H1 (cell line): ENCODE measurements at regions not wholly inside any gene's neighbourhood (a gene's known extent, or its start where the extent isn't known, plus 50 kb on each side); places are given as distances from the start of the nearest gene placed in this dataset.

Source experiments
- CTCF ChIA-PET: fragments of 300-600 bp; sonication (Branson Sonifier 250); formaldehyde crosslinking; loops from one replicate; lab custom pipeline; 2021; ENCODE audit not compliant: partially characterized antibody; lab: Charles Lee
- POLR2A ChIA-PET: fragments of 300-600 bp; sonication (Branson Sonifier 250); formaldehyde crosslinking; loops from one replicate; lab custom pipeline; 2021; ENCODE audit warnings: inconsistent platforms; ENCODE audit not compliant: partially characterized antibody; lab: Charles Lee
- DNase-seq, 2 experiments: peaks; one replicate each; pipeline versions ENCODE4 v3.0.0 to v3.0.0-alpha.2; 2010 to 2022; ENCODE audit warnings: low spot score in 2 of 2, low read depth in 1 of 2, mixed read lengths in 1 of 2
- FAIRE-seq: peaks from 2 replicates; lab custom pipeline; 2011; peaks lifted over from hg19 to GRCh38; lab: Jason Lieb, UNC
- H2AFZ ChIP-seq: 2 replicates; pipeline ENCODE4 v1.8.1; 2012; ENCODE audit warnings: low read length, inconsistent platforms
- H2AK5ac ChIP-seq: 2 replicates; pipeline ENCODE4 v1.6.1; 2013; ENCODE audit warnings: low read depth, low read length
- H2BK120ac ChIP-seq: replicated peaks from 2 replicates; pipeline ENCODE3; 2013; ENCODE audit warnings: low read depth, low read length, inconsistent platforms
- H2BK12ac ChIP-seq: 2 replicates; pipeline ENCODE4 v1.6.1; 2013; ENCODE audit warnings: low read depth, low read length
- H2BK15ac ChIP-seq: 2 replicates; pipeline ENCODE4 v1.6.1; 2013; ENCODE audit warnings: low read length
- H2BK20ac ChIP-seq: 2 replicates; pipeline ENCODE4 v1.6.1; 2013; ENCODE audit warnings: low read length
- H2BK5ac ChIP-seq: 2 replicates; pipeline ENCODE4 v1.6.1; 2013; ENCODE audit warnings: low read depth, low read length
- H3K14ac ChIP-seq: 2 replicates; pipeline ENCODE4 v1.6.1; 2013; ENCODE audit warnings: inconsistent platforms; ENCODE audit not compliant: insufficient read length
- H3K18ac ChIP-seq: 2 replicates; pipeline ENCODE4 v1.6.1; 2013; ENCODE audit warnings: low read length; ENCODE audit errors: extremely low read depth
- H3K23ac ChIP-seq: 2 replicates; pipeline ENCODE4 v1.6.1; 2013; ENCODE audit warnings: inconsistent platforms; ENCODE audit not compliant: insufficient read length
- H3K23me2 ChIP-seq: 2 replicates; pipeline ENCODE4 v1.6.1; 2013; ENCODE audit warnings: low read depth, low read length
- H3K27ac ChIP-seq: 2 replicates; pipeline ENCODE4 v1.6.1; 2011; ENCODE audit warnings: low read depth, low read length, inconsistent platforms
- H3K27me3 ChIP-seq, 4 experiments: replicated peaks in 1 of 4; 1 replicate in 1 of 4; 2 replicates in 3 of 4; pipeline versions ENCODE4 v1.6.1 to v1.8.1; 2011 to 2013; ENCODE audit warnings: low read length in 3 of 4, mild to moderate bottlenecking in 3 of 4, inconsistent platforms in 2 of 4, mixed read lengths in 2 of 4, moderate library complexity in 1 of 4; ENCODE audit not compliant: control insufficient read depth in 3 of 4, insufficient read depth in 3 of 4; ENCODE audit errors: extremely low read depth in 1 of 4
- H3K36me3 ChIP-seq, 4 experiments: 2 replicates each; pipeline versions ENCODE4 v1.6.1 to v1.8.1; 2011 to 2013; ENCODE audit warnings: mild to moderate bottlenecking in 4 of 4, low read length in 3 of 4, moderate library complexity in 2 of 4, control low read depth in 1 of 4, inconsistent platforms in 1 of 4; ENCODE audit not compliant: insufficient read depth in 4 of 4, control insufficient read depth in 2 of 4
- H3K4ac ChIP-seq: replicated peaks from 2 replicates; pipeline ENCODE3; 2013; ENCODE audit warnings: low read length, low read depth, mixed read lengths, inconsistent platforms; ENCODE audit not compliant: insufficient read length
- H3K4me1 ChIP-seq, 4 experiments: replicated peaks in 1 of 4; 1 replicate in 1 of 4; 2 replicates in 3 of 4; pipeline versions ENCODE4 v1.6.1 to v1.8.1; 2011 to 2013; ENCODE audit warnings: low read length in 3 of 4, inconsistent platforms in 2 of 4, mixed read lengths in 1 of 4; ENCODE audit not compliant: insufficient read depth in 4 of 4, control insufficient read depth in 3 of 4
- H3K4me2 ChIP-seq, 2 experiments: 2 replicates each; pipeline versions ENCODE4 v1.6.1 to v1.8.1; 2011 to 2013; ENCODE audit warnings: low read depth in 2 of 2, low read length in 2 of 2, control low read depth in 1 of 2, inconsistent platforms in 1 of 2, mild to moderate bottlenecking in 1 of 2; ENCODE audit not compliant: insufficient read depth in 1 of 2
- H3K4me3 ChIP-seq, 4 experiments: fragments of 200-600, 300-600 bp in 1 of 4; sonication (generic), shearing (Covaris generic), sonication (Bioruptor Twin) in 1 of 4; 2 replicates each; pipeline versions ENCODE4 v1.5.1 to v1.8.1; 2011 to 2016; ENCODE audit warnings: low read length in 4 of 4, low read depth in 3 of 4, control low read depth in 2 of 4, inconsistent platforms in 2 of 4, mild to moderate bottlenecking in 2 of 4, mixed read lengths in 1 of 4, moderate library complexity in 1 of 4; ENCODE audit not compliant: insufficient read depth in 2 of 4; ENCODE audit errors: extremely low read depth in 1 of 4
- H3K56ac ChIP-seq: replicated peaks from 2 replicates; pipeline ENCODE3; 2013; ENCODE audit warnings: low read depth, mild to moderate bottlenecking, mixed read lengths, low read length, inconsistent platforms; ENCODE audit not compliant: insufficient read length
- H3K79me1 ChIP-seq: 2 replicates; pipeline ENCODE4 v1.6.1; 2013; ENCODE audit warnings: low read depth, low read length, control low read depth
- H3K79me2 ChIP-seq, 2 experiments: 2 replicates each; pipeline versions ENCODE4 v1.6.1 to v1.8.1; 2012 to 2013; ENCODE audit warnings: low read length in 2 of 2, mild to moderate bottlenecking in 2 of 2, inconsistent platforms in 1 of 2; ENCODE audit not compliant: insufficient read depth in 2 of 2, control insufficient read depth in 1 of 2
- H3K9ac ChIP-seq, 4 experiments: replicated peaks in 1 of 4; 1 replicate in 1 of 4; 2 replicates in 3 of 4; pipeline versions ENCODE4 v1.6.1 to v1.8.1; 2011 to 2013; ENCODE audit warnings: low read depth in 3 of 4, low read length in 3 of 4, control low read depth in 2 of 4, mild to moderate bottlenecking in 2 of 4, moderate library complexity in 2 of 4, inconsistent platforms in 1 of 4; ENCODE audit errors: extremely low read depth in 1 of 4
- H3K9me3 ChIP-seq, 2 experiments: 2 replicates each; pipeline versions ENCODE4 v1.6.1 to v1.8.1; 2012 to 2013; ENCODE audit warnings: mild to moderate bottlenecking in 2 of 2, moderate library complexity in 2 of 2, control low read depth in 1 of 2, inconsistent platforms in 1 of 2, low read depth in 1 of 2, low read length in 1 of 2, mixed read lengths in 1 of 2; ENCODE audit not compliant: insufficient read depth in 2 of 2
- H4K20me1 ChIP-seq, 2 experiments: replicated peaks in 1 of 2; 2 replicates each; pipeline versions ENCODE3 to v1.8.1; 2011 to 2013; ENCODE audit warnings: inconsistent platforms in 2 of 2, low read length in 2 of 2, mild to moderate bottlenecking in 1 of 2; ENCODE audit not compliant: insufficient read depth in 2 of 2, control insufficient read depth in 1 of 2
- H4K5ac ChIP-seq: 2 replicates; pipeline ENCODE4 v1.6.1; 2013; ENCODE audit warnings: low read length, low read depth, mixed read lengths, inconsistent platforms; ENCODE audit not compliant: insufficient read length
- H4K8ac ChIP-seq: 2 replicates; pipeline ENCODE4 v1.8.0; 2013; ENCODE audit warnings: mild to moderate bottlenecking, moderate library complexity, low read length, inconsistent platforms; ENCODE audit not compliant: insufficient read depth; ENCODE audit errors: extremely low read depth
- H4K91ac ChIP-seq: replicated peaks from 2 replicates; pipeline ENCODE3; 2013; ENCODE audit warnings: low read length, mixed read lengths, inconsistent platforms; ENCODE audit not compliant: insufficient read length
- CTBP2 ChIP-seq: IDR thresholded peaks from 2 replicates; pipeline ENCODE4 v1.7.0; 2011; ENCODE audit warnings: borderline replicate concordance, mild to moderate bottlenecking, moderate library complexity, mixed read lengths, low read length; ENCODE audit not compliant: insufficient read depth, insufficient read length
- EP300 ChIP-seq, 2 experiments: IDR thresholded peaks; 1 replicate in 1 of 2; 2 replicates in 1 of 2; pipeline ENCODE4 v1.6.1; 2011 to 2012; ENCODE audit warnings: low read depth in 2 of 2, low read length in 2 of 2, mild to moderate bottlenecking in 2 of 2, borderline replicate concordance in 1 of 2, inconsistent platforms in 1 of 2, moderate library complexity in 1 of 2
- FOSL1 ChIP-seq: IDR thresholded peaks from 2 replicates; pipeline ENCODE4 v1.6.1; 2011; ENCODE audit warnings: mild to moderate bottlenecking, low read depth, low read length, moderate library complexity; ENCODE audit not compliant: insufficient read depth
- POLR2A ChIP-seq, 2 experiments: IDR thresholded peaks; 1 replicate in 1 of 2; 2 replicates in 1 of 2; pipeline ENCODE4 v1.6.1; 2011; ENCODE audit warnings: low read depth in 2 of 2, low read length in 2 of 2, mild to moderate bottlenecking in 2 of 2; ENCODE audit errors: control extremely low read depth in 1 of 2
- RAD21 ChIP-seq, 2 experiments: IDR thresholded peaks in 1 of 2; conservative IDR thresholded peaks in 1 of 2; 2 replicates each; pipeline ENCODE4 v1.6.1; 2011; ENCODE audit warnings: low read depth in 2 of 2, low read length in 2 of 2, improper control_type of control experiment in 1 of 2, inconsistent platforms in 1 of 2, mild to moderate bottlenecking in 1 of 2, moderate library complexity in 1 of 2
- RNF2 ChIP-seq: fragments of 200-900, 300-1000 bp; sonication (generic); IDR thresholded peaks from 2 replicates; pipeline ENCODE4 v1.7.1; 2016; ENCODE audit warnings: borderline replicate concordance, low read depth, mild to moderate bottlenecking, antibody characterized with exemption, low read length; ENCODE audit not compliant: poor library complexity, severe bottlenecking; ENCODE audit errors: missing control alignments
- SP4 ChIP-seq: IDR thresholded peaks from 2 replicates; pipeline ENCODE4 v1.6.1; 2012; ENCODE audit warnings: low read length, inconsistent platforms
- TCF12 ChIP-seq: IDR thresholded peaks from 2 replicates; pipeline ENCODE4 v1.6.1; 2011; ENCODE audit warnings: low read depth, mild to moderate bottlenecking, low read length
- WGBS, 2 experiments: shearing (Covaris generic) in 1 of 2; methylation state at CpG; one replicate each; pipeline versions ENCODE4 v1.1.6 to v1.1.7; 2013 to 2015; ENCODE audit warnings: low lambda C conversion rate in 2 of 2, mixed read lengths in 2 of 2, inconsistent platforms in 1 of 2, low coverage in 1 of 2, missing lambda C conversion rate in 1 of 2; ENCODE audit not compliant: insufficient replicate concordance in 2 of 2, insufficient coverage in 1 of 2, insufficient read length in 1 of 2; ENCODE audit errors: extremely low coverage in 1 of 2, missing lambda C conversion rate in 1 of 2; 5-methylcytosine and 5-hydroxymethylcytosine counted together

DNA sequence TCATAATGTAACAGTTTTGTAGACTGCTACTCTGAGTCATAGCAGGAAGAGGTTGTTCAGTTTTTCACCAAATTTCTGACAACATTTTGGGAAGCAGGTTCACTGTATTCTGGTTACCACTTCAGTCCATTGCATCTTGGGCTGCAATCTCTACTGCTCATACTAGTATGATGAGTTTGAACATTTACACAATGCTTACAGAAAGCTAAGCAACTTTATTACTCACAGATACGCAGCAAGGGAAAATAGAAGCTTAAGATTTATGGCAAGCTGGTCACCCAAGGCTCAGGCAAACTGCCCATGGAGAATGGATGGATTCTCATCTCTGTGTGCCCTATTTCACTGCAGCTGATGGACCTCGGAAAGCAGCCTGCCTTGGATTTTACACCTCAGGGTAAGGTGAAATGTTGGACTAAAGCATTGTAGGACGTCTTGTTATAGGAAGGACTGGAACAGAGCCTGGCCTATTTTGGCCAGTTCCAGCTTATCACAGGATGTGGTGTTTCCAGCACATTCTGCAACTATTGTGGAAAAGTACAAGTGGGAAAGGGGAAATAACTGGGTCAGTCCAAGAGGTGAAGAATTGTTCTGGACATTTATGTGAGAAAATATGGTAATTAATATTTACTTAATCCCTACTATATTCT is 887.1 kb upstream of the AGA start:
- peak overlapping the region; percentile 52 for H2AFZ ChIP-seq
- DNase-seq = no peak
- no peaks in the 10 kb centered on the region for H3K23me2 ChIP-seq
- H3K18ac ChIP-seq = no peak overlapping the region
- H4K20me1 ChIP-seq = no peaks in the 10 kb centered on the region
- H3K9ac ChIP-seq = no peak overlapping the region
- no peak overlapping the region for H4K8ac ChIP-seq
- no peak overlapping the region for H2BK120ac ChIP-seq
- H2BK20ac ChIP-seq = no peak overlapping the region
- no peaks in the 10 kb centered on the region for H3K4me1 ChIP-seq
- 83% methylated on average over 3 of the region's 3 CpGs; no CpG with 5 or more reads in 1 of the 2 experiments for WGBS, 2 experiments
- no peaks in the 10 kb centered on the region for H3K27me3 ChIP-seq
- FAIRE-seq = no peak
- no peak for TF ChIP-seq RNF2
- TF ChIP-seq SP4 = no peak
- TF ChIP-seq RAD21 (IDR thresholded peaks at IDR 0.05 in 1 of 2, conservative IDR thresholded peaks at IDR 0.05 in 1 of 2; ENCODE audit: low read depth in 2 of 2, low read length in 2 of 2) = no peak
- TF ChIP-seq FOSL1 = no peak
- TF ChIP-seq POLR2A (IDR thresholded peaks at IDR 0.05; ENCODE audit: control extremely low read depth in 1 of 2, low read depth in 2 of 2, low read length in 2 of 2) = no peak
- no peak for TF ChIP-seq CTBP2
- no peak for TF ChIP-seq TCF12
- no peak for TF ChIP-seq EP300 (IDR thresholded peaks at IDR 0.05; ENCODE audit: borderline replicate concordance in 1 of 2, low read depth in 2 of 2, low read length in 2 of 2)
- H2AK5ac ChIP-seq = no peak overlapping the region
- H3K56ac ChIP-seq = no peak overlapping the region
- no peaks in the 10 kb centered on the region for H3K36me3 ChIP-seq
- H4K5ac ChIP-seq = no peak overlapping the region
- no peak overlapping the region for H3K23ac ChIP-seq
- no peaks in the 10 kb centered on the region for H3K79me2 ChIP-seq
- H3K79me1 ChIP-seq = no peaks in the 10 kb centered on the region
- no peak overlapping the region for H2BK15ac ChIP-seq
- H3K4me2 ChIP-seq = no peak overlapping the region
- no peak overlapping the region for H3K27ac ChIP-seq
- H3K4ac ChIP-seq = no peak overlapping the region
- H3K9me3 ChIP-seq = peaks cover 0 to 3% of the 10 kb centered on the region in 2 experiments; a peak in 1 of 4 replicates
- H2BK12ac ChIP-seq = no peak overlapping the region
- POLR2A ChIA-PET = no interaction called here
- no peak overlapping the region for H3K4me3 ChIP-seq
- H3K14ac ChIP-seq = no peak overlapping the region
- no peak overlapping the region for H2BK5ac ChIP-seq
- CTCF ChIA-PET = no interaction called here
- H4K91ac ChIP-seq = no peak overlapping the region
